ENCODE measurements at regions not wholly inside any gene's neighbourhood (a gene's known extent, or its start where the extent isn't known, plus 50 kb on each side); places are given as distances from the start of the nearest gene placed in this dataset.

DNA sequence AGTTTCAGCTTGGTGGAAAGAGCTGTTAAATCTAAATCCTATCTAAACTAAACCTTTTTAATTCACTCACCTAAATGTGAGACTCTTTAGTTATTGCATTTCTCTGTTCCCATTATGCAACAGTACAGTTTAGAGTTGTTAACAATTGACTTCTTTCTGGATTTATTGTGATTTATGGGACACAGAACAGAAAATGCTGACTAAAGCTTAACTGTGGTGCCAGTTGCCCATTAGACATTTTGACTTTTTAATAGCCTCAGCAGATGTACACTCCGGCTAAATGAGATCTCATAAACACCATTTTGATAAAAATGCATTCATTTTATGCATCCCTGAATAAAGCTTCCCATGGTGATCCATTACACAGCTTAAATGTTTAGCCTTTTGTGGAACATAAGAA, 356.6 kb downstream of the CASP12 start:
- TF ChIP-seq, protein P1, sequence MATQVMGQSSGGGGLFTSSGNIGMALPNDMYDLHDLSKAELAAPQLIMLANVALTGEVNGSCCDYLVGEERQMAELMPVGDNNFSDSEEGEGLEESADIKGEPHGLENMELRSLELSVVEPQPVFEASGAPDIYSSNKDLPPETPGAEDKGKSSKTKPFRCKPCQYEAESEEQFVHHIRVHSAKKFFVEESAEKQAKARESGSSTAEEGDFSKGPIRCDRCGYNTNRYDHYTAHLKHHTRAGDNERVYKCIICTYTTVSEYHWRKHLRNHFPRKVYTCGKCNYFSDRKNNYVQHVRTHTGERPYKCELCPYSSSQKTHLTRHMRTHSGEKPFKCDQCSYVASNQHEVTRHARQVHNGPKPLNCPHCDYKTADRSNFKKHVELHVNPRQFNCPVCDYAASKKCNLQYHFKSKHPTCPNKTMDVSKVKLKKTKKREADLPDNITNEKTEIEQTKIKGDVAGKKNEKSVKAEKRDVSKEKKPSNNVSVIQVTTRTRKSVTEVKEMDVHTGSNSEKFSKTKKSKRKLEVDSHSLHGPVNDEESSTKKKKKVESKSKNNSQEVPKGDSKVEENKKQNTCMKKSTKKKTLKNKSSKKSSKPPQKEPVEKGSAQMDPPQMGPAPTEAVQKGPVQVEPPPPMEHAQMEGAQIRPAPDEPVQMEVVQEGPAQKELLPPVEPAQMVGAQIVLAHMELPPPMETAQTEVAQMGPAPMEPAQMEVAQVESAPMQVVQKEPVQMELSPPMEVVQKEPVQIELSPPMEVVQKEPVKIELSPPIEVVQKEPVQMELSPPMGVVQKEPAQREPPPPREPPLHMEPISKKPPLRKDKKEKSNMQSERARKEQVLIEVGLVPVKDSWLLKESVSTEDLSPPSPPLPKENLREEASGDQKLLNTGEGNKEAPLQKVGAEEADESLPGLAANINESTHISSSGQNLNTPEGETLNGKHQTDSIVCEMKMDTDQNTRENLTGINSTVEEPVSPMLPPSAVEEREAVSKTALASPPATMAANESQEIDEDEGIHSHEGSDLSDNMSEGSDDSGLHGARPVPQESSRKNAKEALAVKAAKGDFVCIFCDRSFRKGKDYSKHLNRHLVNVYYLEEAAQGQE (IDR thresholded peaks at IDR 0.05; ENCODE audit: insufficient read depth in 1 of 2, low read depth in 2 of 2, low read length in 2 of 2): no peak
- TF ChIP-seq SIN3A (IDR thresholded peaks at IDR 0.05; ENCODE audit: borderline replicate concordance, insufficient read depth, low read length): no peak
- no peak for TF ChIP-seq TAF1 (IDR thresholded peaks at IDR 0.05; ENCODE audit: borderline replicate concordance, insufficient read depth, low read length)
- TF ChIP-seq POLR2AphosphoS5 (IDR thresholded peaks at IDR 0.05; ENCODE audit: low read depth, low read length): no peak
- no peak for TF ChIP-seq FOXP2 (optimal IDR thresholded peaks at IDR 0.05; ENCODE audit: borderline replicate concordance, extremely low read depth, extremely low read length, insufficient read depth)

DNA sequence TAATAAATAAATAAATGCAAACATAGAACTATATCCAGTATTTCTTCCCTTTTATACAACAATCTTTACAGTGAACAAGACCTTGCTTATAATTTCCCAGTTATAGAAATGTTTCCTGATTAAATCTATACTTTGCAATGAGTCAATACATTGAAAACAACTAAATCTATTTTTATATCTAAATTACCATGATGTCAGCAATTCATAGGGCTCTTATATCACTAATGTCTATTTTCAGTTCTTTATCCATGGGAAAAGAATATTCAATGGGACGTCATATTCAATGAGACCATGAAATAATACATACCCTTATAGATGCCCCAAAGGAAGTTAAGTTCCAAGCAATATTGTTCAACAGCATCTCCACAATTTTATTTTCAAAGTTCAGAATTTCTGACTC, 359.9 kb downstream of the CASP12 start:
- TF ChIP-seq SIN3A (IDR thresholded peaks at IDR 0.05; ENCODE audit: borderline replicate concordance, insufficient read depth, low read length): no peak
- TF ChIP-seq, protein P1 (IDR thresholded peaks at IDR 0.05; ENCODE audit: insufficient read depth in 1 of 2, low read depth in 2 of 2, low read length in 2 of 2): no peak
- no peak for TF ChIP-seq POLR2AphosphoS5 (IDR thresholded peaks at IDR 0.05; ENCODE audit: low read depth, low read length)
- no peak for TF ChIP-seq TAF1 (IDR thresholded peaks at IDR 0.05; ENCODE audit: borderline replicate concordance, insufficient read depth, low read length)
- no peak for TF ChIP-seq FOXP2 (optimal IDR thresholded peaks at IDR 0.05; ENCODE audit: borderline replicate concordance, extremely low read depth, extremely low read length, insufficient read depth)

DNA sequence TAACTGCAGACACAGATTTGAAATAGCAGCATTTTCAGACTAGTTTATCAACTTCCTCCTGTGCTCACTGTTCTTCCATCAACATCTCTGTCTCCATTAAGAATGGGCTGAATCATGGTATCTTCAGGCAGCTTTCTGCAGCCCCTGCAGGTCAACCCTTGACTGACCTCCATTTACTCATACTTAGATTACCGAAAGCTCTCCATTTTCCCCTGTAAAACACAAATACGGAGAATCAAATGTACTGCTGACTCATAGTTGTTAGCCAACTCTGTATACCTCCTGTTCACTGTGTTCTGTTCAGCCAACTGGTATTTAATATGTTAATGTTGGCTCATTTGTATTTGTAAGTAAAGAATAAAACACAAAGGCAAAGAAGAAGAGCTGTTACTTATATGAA, 364.0 kb downstream of the CASP12 start:
- TF ChIP-seq SIN3A (IDR thresholded peaks at IDR 0.05; ENCODE audit: borderline replicate concordance, insufficient read depth, low read length): no peak

DNA sequence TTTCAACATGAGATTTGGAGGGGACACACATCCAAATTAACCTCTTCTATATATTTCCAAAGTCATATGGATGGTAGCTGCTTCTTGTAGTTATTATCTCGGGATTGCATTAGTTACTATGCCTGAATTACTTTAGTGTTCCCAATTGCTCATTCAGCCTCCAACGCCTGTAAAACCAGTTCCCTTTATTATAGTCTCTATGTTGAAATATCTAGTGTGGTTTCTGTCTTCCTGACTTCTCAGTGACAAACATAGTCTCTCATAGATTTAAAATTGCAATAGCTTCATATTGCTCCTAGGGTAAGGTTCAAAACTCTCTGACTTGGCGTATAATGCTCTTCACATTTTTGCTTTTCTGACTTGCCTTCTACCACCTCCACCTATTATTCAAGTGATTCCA, 366.4 kb downstream of the CASP12 start:
- TF ChIP-seq SIN3A (IDR thresholded peaks at IDR 0.05; ENCODE audit: borderline replicate concordance, insufficient read depth, low read length): no peak
- no peak for TF ChIP-seq FOXP2 (optimal IDR thresholded peaks at IDR 0.05; ENCODE audit: borderline replicate concordance, extremely low read depth, extremely low read length, insufficient read depth)
- TF ChIP-seq, protein P1 (IDR thresholded peaks at IDR 0.05; ENCODE audit: insufficient read depth in 1 of 2, low read depth in 2 of 2, low read length in 2 of 2): no peak

DNA sequence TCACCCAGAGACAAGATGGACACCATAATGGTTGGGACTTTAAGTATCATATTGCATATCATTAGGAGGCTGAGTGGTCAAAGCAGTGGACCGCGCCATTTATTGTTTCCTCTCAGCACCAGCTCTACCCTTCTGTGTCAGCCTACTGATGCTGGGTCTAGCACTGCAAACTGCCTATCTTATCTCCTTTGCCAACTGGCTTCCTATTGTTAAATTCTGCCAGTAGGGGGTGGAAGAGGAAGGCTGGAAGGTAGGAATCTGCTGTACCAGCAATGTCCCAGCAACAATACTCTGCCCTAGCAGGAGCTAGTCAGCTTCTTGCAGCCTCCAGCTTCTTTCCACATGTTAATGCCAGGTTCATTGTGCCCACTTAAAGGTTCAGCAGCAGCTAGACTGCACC, 367.1 kb upstream of the PDGFD start:
- no peak for TF ChIP-seq FOXP2 (optimal IDR thresholded peaks at IDR 0.05; ENCODE audit: borderline replicate concordance, extremely low read depth, extremely low read length, insufficient read depth)
- TF ChIP-seq, protein P1 (IDR thresholded peaks at IDR 0.05; ENCODE audit: insufficient read depth in 1 of 2, low read depth in 2 of 2, low read length in 2 of 2): no peak
- no peak for TF ChIP-seq TAF1 (IDR thresholded peaks at IDR 0.05; ENCODE audit: borderline replicate concordance, insufficient read depth, low read length)
- TF ChIP-seq POLR2AphosphoS5 (IDR thresholded peaks at IDR 0.05; ENCODE audit: low read depth, low read length): no peak
- no peak for TF ChIP-seq SIN3A (IDR thresholded peaks at IDR 0.05; ENCODE audit: borderline replicate concordance, insufficient read depth, low read length)
